Esophagus squamous epithelium (tissue), 5 donors: ENCODE measurements at regions not wholly inside any gene's neighbourhood (a gene's known extent, or its start where the extent isn't known, plus 50 kb on each side); places are given as distances from the start of the nearest gene placed in this dataset.

Experiments used
- DNase-seq: peaks from one replicate; lab custom pipeline; 2025; lab: John Stamatoyannopoulos, UW
- H3K27ac ChIP-seq, 4 donors: fragments of 200-600 bp; sonication (generic); one replicate each; pipeline ENCODE4 v1.5.1; 2016 to 2019; ENCODE audit warnings: mild to moderate bottlenecking in 1 of 4
- H3K27me3 ChIP-seq, 4 donors: fragments of 200-600 bp; sonication (generic); 1 replicate in 3 of 4; 2 replicates in 1 of 4; pipeline versions ENCODE4 v1.5.1 to v1.6.0; 2017 to 2021; ENCODE audit warnings: antibody characterized with exemption in 1 of 4
- H3K36me3 ChIP-seq, 3 donors: fragments of 200-600 bp; sonication (generic); one replicate each; pipeline ENCODE4 v1.5.1; 2016 to 2019
- H3K4me1 ChIP-seq, 3 donors: fragments of 200-600 bp; sonication (generic); one replicate each; pipeline ENCODE4 v1.5.1; 2017 to 2019
- H3K4me3 ChIP-seq, 4 donors: fragments of 200-600 bp; sonication (generic); 1 replicate in 3 of 4; 2 replicates in 1 of 4; pipeline ENCODE4 v1.5.1; 2016 to 2019; ENCODE audit warnings: mild to moderate bottlenecking in 2 of 4, moderate library complexity in 1 of 4
- H3K9me3 ChIP-seq, 3 donors: fragments of 200-600 bp; sonication (generic); one replicate each; pipeline ENCODE4 v1.5.1; 2016 to 2019
- POLR2A ChIP-seq, 4 donors: fragments of 450-650 bp; IDR thresholded peaks; one replicate each; pipeline ENCODE4 v1.6.1; 2017; ENCODE audit warnings: antibody characterized with exemption in 4 of 4, mild to moderate bottlenecking in 4 of 4, moderate library complexity in 3 of 4
- WGBS, 2 donors: methylation state at CpG; one replicate each; pipeline ENCODE4 v1.1.5; 2018; 5-methylcytosine and 5-hydroxymethylcytosine counted together
- intact Hi-C: fragments of 100-400 bp; cut with DNase I; formaldehyde crosslinking; loops from one replicate; pipeline ENCODE4 v1.15.0; 2022
- TF ChIP-seq, protein P1 (sequence below), 6 experiments: fragments of 450-650 bp in 4 of 6; fragments of 200-600 bp in 2 of 6; sonication (generic) in 2 of 6; IDR thresholded peaks; one replicate each; pipeline ENCODE4 v1.5.1; 2016 to 2019; ENCODE audit warnings: antibody characterized with exemption in 6 of 6, mild to moderate bottlenecking in 4 of 6, moderate library complexity in 4 of 6
- donor health status: DM: yes; HTN: yes; CAD: no.

DNA sequence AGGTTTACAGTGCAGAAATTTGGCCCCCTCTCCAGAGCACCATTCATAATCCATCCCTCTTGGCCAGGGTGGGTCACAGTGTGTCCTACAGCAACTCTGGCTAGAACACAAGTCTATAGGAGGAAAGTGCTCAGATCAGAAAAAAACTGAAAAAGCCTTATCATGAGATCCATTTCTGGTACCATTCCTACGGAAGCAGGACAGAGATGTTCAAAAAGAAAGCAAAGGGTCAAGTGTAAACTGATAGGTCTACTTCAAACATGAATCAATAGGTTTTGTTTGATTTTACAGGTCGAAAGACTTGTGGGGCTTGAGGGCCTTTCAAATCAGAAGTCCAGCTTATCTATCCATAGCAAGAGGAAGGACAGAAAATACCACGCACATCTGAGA, 326.4 kb downstream of the SOX9 start:
- TF ChIP-seq POLR2A (IDR thresholded peaks at IDR 0.05): no peak
- WGBS, 2 donors: 73 to 77% methylated on average over 3 of the region's 3 CpGs

DNA sequence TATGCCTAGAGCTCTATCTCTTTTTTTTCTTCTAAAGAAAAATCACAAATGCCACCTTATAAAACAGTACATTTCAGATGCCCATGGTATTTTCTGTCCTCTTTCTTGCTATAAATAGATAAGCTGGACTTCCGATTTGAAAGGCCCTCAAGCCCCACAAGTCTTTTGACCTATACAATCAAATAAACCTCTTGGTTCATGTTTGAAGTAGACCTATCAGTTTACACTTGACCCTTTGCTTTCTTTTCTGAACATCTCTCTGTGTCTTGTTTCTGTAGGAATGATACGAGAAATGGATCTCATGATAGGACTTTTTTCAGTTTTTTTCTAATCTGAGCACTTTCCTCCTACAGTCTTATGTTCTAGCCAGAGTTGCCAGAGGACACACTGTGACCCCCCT, 327.2 kb downstream of the SOX9 start:
- peaks cover 0 to 14% (median 0%) of the 10 kb centered on the region in 3 donors for H3K4me1 ChIP-seq
- no peaks in the 10 kb centered on the region for H3K9me3 ChIP-seq
- TF ChIP-seq, protein P1, sequence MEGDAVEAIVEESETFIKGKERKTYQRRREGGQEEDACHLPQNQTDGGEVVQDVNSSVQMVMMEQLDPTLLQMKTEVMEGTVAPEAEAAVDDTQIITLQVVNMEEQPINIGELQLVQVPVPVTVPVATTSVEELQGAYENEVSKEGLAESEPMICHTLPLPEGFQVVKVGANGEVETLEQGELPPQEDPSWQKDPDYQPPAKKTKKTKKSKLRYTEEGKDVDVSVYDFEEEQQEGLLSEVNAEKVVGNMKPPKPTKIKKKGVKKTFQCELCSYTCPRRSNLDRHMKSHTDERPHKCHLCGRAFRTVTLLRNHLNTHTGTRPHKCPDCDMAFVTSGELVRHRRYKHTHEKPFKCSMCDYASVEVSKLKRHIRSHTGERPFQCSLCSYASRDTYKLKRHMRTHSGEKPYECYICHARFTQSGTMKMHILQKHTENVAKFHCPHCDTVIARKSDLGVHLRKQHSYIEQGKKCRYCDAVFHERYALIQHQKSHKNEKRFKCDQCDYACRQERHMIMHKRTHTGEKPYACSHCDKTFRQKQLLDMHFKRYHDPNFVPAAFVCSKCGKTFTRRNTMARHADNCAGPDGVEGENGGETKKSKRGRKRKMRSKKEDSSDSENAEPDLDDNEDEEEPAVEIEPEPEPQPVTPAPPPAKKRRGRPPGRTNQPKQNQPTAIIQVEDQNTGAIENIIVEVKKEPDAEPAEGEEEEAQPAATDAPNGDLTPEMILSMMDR (IDR thresholded peaks at IDR 0.05): no peak
- TF ChIP-seq POLR2A (IDR thresholded peaks at IDR 0.05): no peak
- no peak for DNase-seq
- H3K27ac ChIP-seq: no peak overlapping the region
- H3K36me3 ChIP-seq: no peaks in the 10 kb centered on the region
- no peaks in the 10 kb centered on the region for H3K27me3 ChIP-seq
- WGBS, 2 donors: 79 to 86% methylated on average over 2 of the region's 2 CpGs
- H3K4me3 ChIP-seq: no peak overlapping the region
- intact Hi-C loops: no loop called here

More for the DNA sequence above, 326.4 kb downstream of the SOX9 start:
- Histone ChIP-seq H3K27ac (peak overlapping the region in 2 of 4 donors; percentile 47 to 64), H3K36me3 (no peaks in the 10 kb centered on the region), H3K4me1 (peaks cover 0 to 14% (median 0%) of the 10 kb centered on the region in 3 donors), H3K4me3 (no peak overlapping the region), H3K27me3 (no peaks in the 10 kb centered on the region), H3K9me3 (no peaks in the 10 kb centered on the region)
- intact Hi-C loops: no loop called here
- DNase-seq: no peak

DNA sequence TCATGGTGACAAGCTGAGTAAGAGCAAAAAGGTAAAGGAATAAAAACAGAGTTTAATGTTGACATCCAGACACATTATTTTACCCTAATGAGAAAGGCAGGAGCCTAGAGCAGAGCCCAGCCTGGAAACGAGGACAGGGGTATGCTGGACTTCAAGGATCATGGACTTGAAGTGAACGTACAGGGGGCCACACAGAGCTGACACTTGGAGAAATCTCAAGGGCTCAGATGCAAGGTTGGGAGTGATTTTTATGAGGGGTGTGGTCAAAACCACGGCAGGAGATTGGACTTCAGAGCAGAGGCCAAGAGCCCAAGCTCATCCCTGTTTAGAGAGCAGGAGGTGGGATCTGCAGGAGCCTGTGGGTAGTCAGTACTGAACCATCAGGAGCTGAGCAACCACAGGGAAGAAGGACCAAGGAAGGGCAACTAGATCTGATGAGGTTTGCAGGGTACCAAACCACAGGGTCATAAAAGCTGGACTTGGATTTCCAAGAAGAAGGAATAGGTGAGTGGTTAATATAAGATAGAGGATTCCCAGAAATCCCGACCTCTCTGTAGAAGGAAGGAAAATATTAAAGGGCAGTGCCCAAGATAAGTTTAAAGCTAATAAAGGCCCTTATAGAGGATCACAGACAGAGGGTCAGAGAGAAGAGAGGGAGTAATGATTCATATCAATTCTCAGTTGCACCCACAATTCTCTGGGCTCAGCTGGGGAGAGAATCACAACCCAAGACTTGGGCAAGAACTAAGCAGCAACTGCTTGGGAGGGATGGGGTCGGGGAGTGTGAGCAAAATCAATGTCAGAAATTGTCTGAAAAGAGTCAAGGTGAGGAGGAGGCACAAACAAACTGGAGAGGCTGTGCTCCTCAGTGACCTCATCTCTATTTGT, 331.7 kb downstream of the SOX9 start:
- no peak for DNase-seq
- TF ChIP-seq, protein P1 (IDR thresholded peaks at IDR 0.05): no peak
- no peak for TF ChIP-seq POLR2A (IDR thresholded peaks at IDR 0.05)
- H3K4me3 ChIP-seq: no peak overlapping the region
- H3K9me3 ChIP-seq: no peaks in the 10 kb centered on the region
- H3K27me3 ChIP-seq: no peaks in the 10 kb centered on the region
- 66 to 79% methylated on average over 5 of the region's 5 CpGs for WGBS, 2 donors
- intact Hi-C loops: no loop called here
- peaks cover 0 to 13% (median 0%) of the 10 kb centered on the region in 3 donors for H3K4me1 ChIP-seq
- H3K36me3 ChIP-seq: no peaks in the 10 kb centered on the region
- H3K27ac ChIP-seq: no peak overlapping the region

DNA sequence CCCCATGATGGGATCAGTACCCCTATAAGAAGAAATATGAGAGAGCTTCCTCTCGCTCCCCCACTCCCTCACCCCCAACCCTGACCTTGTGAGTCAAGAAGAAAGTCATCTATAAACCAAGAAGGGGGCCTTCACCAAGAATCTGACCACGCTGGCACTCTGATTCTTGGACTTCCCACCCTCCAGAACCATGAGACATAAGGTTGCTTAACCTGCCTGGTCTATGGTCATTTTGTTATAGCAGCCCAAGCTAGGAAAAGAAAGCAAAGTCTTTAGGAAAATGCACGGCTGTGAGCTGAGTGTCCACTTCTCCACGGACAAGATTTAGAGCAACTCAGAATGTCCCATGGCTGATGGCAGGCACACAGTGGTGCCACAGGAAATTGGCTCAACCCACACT, 333.5 kb downstream of the SOX9 start:
- no peak for DNase-seq
- TF ChIP-seq POLR2A (IDR thresholded peaks at IDR 0.05): no peak
- TF ChIP-seq, protein P1 (IDR thresholded peaks at IDR 0.05): no peak
- intact Hi-C loops: no loop called here
- Histone ChIP-seq H3K9me3 (no peaks in the 10 kb centered on the region), H3K27me3 (no peaks in the 10 kb centered on the region), H3K27ac (no peak overlapping the region), H3K36me3 (no peaks in the 10 kb centered on the region), H3K4me1 (peaks cover 0 to 25% (median 0%) of the 10 kb centered on the region in 3 donors), H3K4me3 (no peak overlapping the region)
- 92 to 93% methylated on average over 4 of the region's 4 CpGs for WGBS, 2 donors

DNA sequence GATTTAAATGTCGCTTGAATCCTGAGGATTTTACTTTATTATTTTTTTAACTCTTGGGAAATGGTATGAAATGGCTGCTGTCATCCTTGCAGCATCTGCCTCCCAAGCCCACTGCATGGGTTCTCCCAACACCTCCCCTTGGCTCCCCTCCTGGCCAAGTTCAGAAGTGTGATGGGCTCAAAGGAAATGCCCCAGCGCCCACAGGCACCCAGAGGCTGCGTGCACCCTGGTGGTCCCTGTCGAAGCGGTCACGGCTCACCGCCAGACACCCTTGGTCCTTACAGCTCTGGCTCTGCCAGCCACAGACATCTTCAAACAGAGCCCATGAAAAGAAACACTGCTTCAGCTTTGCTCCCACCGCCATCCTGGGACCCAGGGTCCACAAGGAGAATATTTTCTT, 334.7 kb downstream of the SOX9 start:
- TF ChIP-seq, protein P1 (IDR thresholded peaks at IDR 0.05): no peak
- no peak for TF ChIP-seq POLR2A (IDR thresholded peaks at IDR 0.05)
- H3K27me3 ChIP-seq: no peaks in the 10 kb centered on the region
- no peaks in the 10 kb centered on the region for H3K9me3 ChIP-seq
- no peak for DNase-seq
- no peak overlapping the region for H3K4me3 ChIP-seq
- intact Hi-C loops: no loop called here
- peaks cover 0 to 28% (median 0%) of the 10 kb centered on the region in 3 donors for H3K4me1 ChIP-seq
- H3K27ac ChIP-seq: peak overlapping the region in 2 of 4 donors; percentile 30 to 50
- no peaks in the 10 kb centered on the region for H3K36me3 ChIP-seq
- WGBS, 2 donors: 81 to 91% methylated on average over 6 to 7 of the region's 8 CpGs
